Keratinocyte (primary cell): ENCODE measurements at regions not wholly inside any gene's neighbourhood (a gene's known extent, or its start where the extent isn't known, plus 50 kb on each side); places are given as distances from the start of the nearest gene placed in this dataset.

Experiments used
- DNase-seq: peaks from one replicate; pipeline ENCODE4 v3.0.0-alpha.2; 2011; ENCODE audit warnings: low read depth, missing footprints, low spot score
- FAIRE-seq: peaks from 2 replicates; lab custom pipeline; 2011; peaks lifted over from hg19 to GRCh38; lab: Jason Lieb, UNC
- H2AFZ ChIP-seq: 2 replicates; pipeline ENCODE4 v1.6.0; 2012; ENCODE audit warnings: low read length, control low read depth, inconsistent platforms; ENCODE audit not compliant: control insufficient read depth
- H3K27ac ChIP-seq: 2 replicates; pipeline ENCODE4 v1.5.1; 2011; ENCODE audit warnings: low read length; ENCODE audit not compliant: control insufficient read depth, insufficient read depth
- H3K27me3 ChIP-seq: 3 replicates; pipeline ENCODE4 v1.6.0; 2011; ENCODE audit warnings: low read length; ENCODE audit not compliant: control insufficient read depth, insufficient read depth; ENCODE audit errors: extremely low read depth
- H3K36me3 ChIP-seq, 2 experiments: 2 replicates in 1 of 2; 3 replicates in 1 of 2; pipeline ENCODE4 v1.5.1; 2011; ENCODE audit warnings: low read length in 2 of 2, mild to moderate bottlenecking in 1 of 2; ENCODE audit not compliant: control insufficient read depth in 2 of 2, insufficient read depth in 2 of 2; ENCODE audit errors: extremely low read depth in 1 of 2
- H3K4me1 ChIP-seq: 3 replicates; pipeline ENCODE4 v1.5.1; 2011; ENCODE audit warnings: low read length; ENCODE audit not compliant: control insufficient read depth, insufficient read depth; ENCODE audit errors: extremely low read depth
- H3K4me2 ChIP-seq: 3 replicates; pipeline ENCODE4 v1.6.0; 2011; ENCODE audit warnings: low read depth, low read length; ENCODE audit not compliant: control insufficient read depth, insufficient read depth; ENCODE audit errors: extremely low read depth
- H3K4me3 ChIP-seq, 3 experiments: fragments of 200-600 bp in 1 of 3; sonication (generic) in 1 of 3; 2 replicates in 2 of 3; 3 replicates in 1 of 3; pipeline ENCODE4 v1.5.1; 2011 to 2016; ENCODE audit warnings: low read length in 3 of 3, mild to moderate bottlenecking in 3 of 3, control low read depth in 2 of 3, inconsistent platforms in 1 of 3, low read depth in 1 of 3, mixed read lengths in 1 of 3, mixed run types in 1 of 3, moderate library complexity in 1 of 3; ENCODE audit not compliant: control insufficient read depth in 2 of 3, insufficient read depth in 2 of 3; ENCODE audit errors: extremely low read depth in 1 of 3
- H3K79me2 ChIP-seq: 2 replicates; pipeline ENCODE4 v1.6.0; 2012; ENCODE audit warnings: low read length; ENCODE audit not compliant: control insufficient read depth, insufficient read depth
- H3K9ac ChIP-seq: 3 replicates; pipeline ENCODE4 v1.6.0; 2011; ENCODE audit warnings: low read length; ENCODE audit not compliant: control insufficient read depth, insufficient read depth; ENCODE audit errors: extremely low read depth
- H3K9me1 ChIP-seq: 3 replicates; pipeline ENCODE4 v1.6.0; 2011; ENCODE audit warnings: low read length; ENCODE audit not compliant: control insufficient read depth, insufficient read depth; ENCODE audit errors: extremely low read depth
- H3K9me3 ChIP-seq: 2 replicates; pipeline ENCODE4 v1.5.1; 2012; ENCODE audit warnings: low read depth, low read length; ENCODE audit not compliant: control insufficient read depth
- H4K20me1 ChIP-seq: 3 replicates; pipeline ENCODE4 v1.6.0; 2011; ENCODE audit warnings: low read length; ENCODE audit not compliant: control insufficient read depth, insufficient read depth; ENCODE audit errors: extremely low read depth
- EZH2 ChIP-seq: IDR thresholded peaks from one replicate; pipeline ENCODE4 v1.6.1; 2012; ENCODE audit warnings: inconsistent platforms, mild to moderate bottlenecking, low read length, moderate library complexity
- dilution Hi-C: fragments of 300-500 bp; cut with MboI; formaldehyde crosslinking; loops from one replicate; pipeline ENCODE4 v1.7.0; 2020; ENCODE audit warnings: low sequenced_read_pairs; ENCODE audit not compliant: extremely low pct_ligation_motif_present
- TF ChIP-seq, protein P1 (sequence below), 3 experiments: IDR thresholded peaks in 1 of 3; conservative IDR thresholded peaks in 1 of 3; optimal IDR thresholded peaks in 1 of 3; 2 replicates in 2 of 3; 3 replicates in 1 of 3; pipeline versions ENCODE3 to v1.5.1; 2011; ENCODE audit warnings: low read length in 3 of 3, mild to moderate bottlenecking in 3 of 3, moderate library complexity in 2 of 3, control low read depth in 1 of 3, inconsistent platforms in 1 of 3; ENCODE audit not compliant: insufficient read depth in 2 of 3; ENCODE audit errors: extremely low read depth in 1 of 3

DNA sequence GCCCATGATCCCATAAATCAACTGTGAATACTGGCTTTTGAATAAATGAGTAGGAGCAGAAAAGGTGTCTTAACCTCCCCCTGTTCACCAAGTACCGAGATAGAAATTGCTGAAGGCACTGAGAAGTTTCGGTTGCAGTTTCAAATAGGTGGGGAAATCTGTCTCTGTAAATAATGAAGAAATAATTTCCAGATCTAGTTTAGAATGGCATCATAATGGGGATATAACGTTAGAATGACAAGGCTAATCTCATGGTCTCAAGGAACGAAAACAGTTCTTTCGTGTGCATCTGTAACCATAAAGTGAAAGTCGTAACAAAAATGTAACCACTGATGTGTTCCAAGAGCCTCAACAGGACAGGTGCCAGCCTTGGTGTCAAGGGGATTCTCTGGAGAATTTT lies 49.9 kb upstream of the TMEM18 start:
- no peak for FAIRE-seq
- no peak overlapping the region for H3K9ac ChIP-seq
- H3K27me3 ChIP-seq, result no peaks in the 10 kb centered on the region
- no peak for DNase-seq
- no peaks in the 10 kb centered on the region for H3K9me3 ChIP-seq
- no peak overlapping the region for H3K27ac ChIP-seq
- no peak overlapping the region for H3K4me3 ChIP-seq
- no peak overlapping the region for H2AFZ ChIP-seq
- H3K9me1 ChIP-seq, result no peaks in the 10 kb centered on the region
- no peak for TF ChIP-seq EZH2
- TF ChIP-seq, protein P1, sequence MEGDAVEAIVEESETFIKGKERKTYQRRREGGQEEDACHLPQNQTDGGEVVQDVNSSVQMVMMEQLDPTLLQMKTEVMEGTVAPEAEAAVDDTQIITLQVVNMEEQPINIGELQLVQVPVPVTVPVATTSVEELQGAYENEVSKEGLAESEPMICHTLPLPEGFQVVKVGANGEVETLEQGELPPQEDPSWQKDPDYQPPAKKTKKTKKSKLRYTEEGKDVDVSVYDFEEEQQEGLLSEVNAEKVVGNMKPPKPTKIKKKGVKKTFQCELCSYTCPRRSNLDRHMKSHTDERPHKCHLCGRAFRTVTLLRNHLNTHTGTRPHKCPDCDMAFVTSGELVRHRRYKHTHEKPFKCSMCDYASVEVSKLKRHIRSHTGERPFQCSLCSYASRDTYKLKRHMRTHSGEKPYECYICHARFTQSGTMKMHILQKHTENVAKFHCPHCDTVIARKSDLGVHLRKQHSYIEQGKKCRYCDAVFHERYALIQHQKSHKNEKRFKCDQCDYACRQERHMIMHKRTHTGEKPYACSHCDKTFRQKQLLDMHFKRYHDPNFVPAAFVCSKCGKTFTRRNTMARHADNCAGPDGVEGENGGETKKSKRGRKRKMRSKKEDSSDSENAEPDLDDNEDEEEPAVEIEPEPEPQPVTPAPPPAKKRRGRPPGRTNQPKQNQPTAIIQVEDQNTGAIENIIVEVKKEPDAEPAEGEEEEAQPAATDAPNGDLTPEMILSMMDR (optimal IDR thresholded peaks at IDR 0.05 in 1 of 3, IDR thresholded peaks at IDR 0.05 in 1 of 3, conservative IDR thresholded peaks at IDR 0.05 in 1 of 3; ENCODE audit: extremely low read depth in 1 of 3, insufficient read depth in 2 of 3, low read length in 3 of 3), result no peak
- no peak overlapping the region for H3K4me2 ChIP-seq
- H3K4me1 ChIP-seq, result no peaks in the 10 kb centered on the region
- H4K20me1 ChIP-seq, result no peaks in the 10 kb centered on the region
- no peaks in the 10 kb centered on the region for H3K79me2 ChIP-seq
- H3K36me3 ChIP-seq, result no peaks in the 10 kb centered on the region
- dilution Hi-C loops, result no loop called here
